ENCODE measurements at regions not wholly inside any gene's neighbourhood (a gene's known extent, or its start where the extent isn't known, plus 50 kb on each side); places are given as distances from the start of the nearest gene placed in this dataset.

DNA sequence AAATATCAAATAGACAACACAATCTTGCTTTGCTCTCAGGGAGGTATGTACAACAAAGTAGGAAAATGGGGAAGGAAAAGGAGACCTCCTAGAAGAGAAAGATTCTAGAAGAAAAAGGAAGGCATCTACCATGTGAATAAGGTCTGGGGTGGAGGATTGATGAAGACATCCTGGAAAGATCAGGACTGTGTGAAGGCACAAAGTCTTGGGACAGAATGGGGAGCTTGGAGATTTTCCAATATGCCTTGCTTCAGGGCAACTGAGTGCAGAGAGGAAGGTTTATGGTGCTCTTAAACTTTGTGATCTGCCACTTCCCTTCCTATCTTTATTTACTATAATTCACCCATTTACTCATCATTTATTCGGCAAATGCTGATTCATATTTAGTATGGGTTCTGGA lies 352.0 kb downstream of the PLPP3 start:
- no peaks in the 10 kb centered on the region for H3K27me3 ChIP-seq (ENCODE audit: control insufficient read depth, insufficient read depth, low read length)
- CTCF ChIA-PET: interaction anchor here (1.0 kb wide), 1 partner anchor 8 kb away, joined by 3 read pairs; no protein-coding TSS in a partner anchor
- TF ChIP-seq, protein P1, sequence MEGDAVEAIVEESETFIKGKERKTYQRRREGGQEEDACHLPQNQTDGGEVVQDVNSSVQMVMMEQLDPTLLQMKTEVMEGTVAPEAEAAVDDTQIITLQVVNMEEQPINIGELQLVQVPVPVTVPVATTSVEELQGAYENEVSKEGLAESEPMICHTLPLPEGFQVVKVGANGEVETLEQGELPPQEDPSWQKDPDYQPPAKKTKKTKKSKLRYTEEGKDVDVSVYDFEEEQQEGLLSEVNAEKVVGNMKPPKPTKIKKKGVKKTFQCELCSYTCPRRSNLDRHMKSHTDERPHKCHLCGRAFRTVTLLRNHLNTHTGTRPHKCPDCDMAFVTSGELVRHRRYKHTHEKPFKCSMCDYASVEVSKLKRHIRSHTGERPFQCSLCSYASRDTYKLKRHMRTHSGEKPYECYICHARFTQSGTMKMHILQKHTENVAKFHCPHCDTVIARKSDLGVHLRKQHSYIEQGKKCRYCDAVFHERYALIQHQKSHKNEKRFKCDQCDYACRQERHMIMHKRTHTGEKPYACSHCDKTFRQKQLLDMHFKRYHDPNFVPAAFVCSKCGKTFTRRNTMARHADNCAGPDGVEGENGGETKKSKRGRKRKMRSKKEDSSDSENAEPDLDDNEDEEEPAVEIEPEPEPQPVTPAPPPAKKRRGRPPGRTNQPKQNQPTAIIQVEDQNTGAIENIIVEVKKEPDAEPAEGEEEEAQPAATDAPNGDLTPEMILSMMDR (IDR thresholded peaks at IDR 0.05; ENCODE audit: low read depth, low read length): no peak
- no peak overlapping the region for H3K27ac ChIP-seq (ENCODE audit: low read depth, low read length)
- no peak overlapping the region for H3K4me3 ChIP-seq (ENCODE audit: low read depth, low read length)
- no peaks in the 10 kb centered on the region for H3K9me3 ChIP-seq (ENCODE audit: control insufficient read depth, insufficient read depth, low read length)
- POLR2A ChIA-PET: interaction anchor here (0.5 kb wide), 1 partner anchor 170 kb away, joined by 7 read pairs; no protein-coding TSS in a partner anchor
- no peak for DNase-seq (ENCODE audit: low read depth, low spot score)

DNA sequence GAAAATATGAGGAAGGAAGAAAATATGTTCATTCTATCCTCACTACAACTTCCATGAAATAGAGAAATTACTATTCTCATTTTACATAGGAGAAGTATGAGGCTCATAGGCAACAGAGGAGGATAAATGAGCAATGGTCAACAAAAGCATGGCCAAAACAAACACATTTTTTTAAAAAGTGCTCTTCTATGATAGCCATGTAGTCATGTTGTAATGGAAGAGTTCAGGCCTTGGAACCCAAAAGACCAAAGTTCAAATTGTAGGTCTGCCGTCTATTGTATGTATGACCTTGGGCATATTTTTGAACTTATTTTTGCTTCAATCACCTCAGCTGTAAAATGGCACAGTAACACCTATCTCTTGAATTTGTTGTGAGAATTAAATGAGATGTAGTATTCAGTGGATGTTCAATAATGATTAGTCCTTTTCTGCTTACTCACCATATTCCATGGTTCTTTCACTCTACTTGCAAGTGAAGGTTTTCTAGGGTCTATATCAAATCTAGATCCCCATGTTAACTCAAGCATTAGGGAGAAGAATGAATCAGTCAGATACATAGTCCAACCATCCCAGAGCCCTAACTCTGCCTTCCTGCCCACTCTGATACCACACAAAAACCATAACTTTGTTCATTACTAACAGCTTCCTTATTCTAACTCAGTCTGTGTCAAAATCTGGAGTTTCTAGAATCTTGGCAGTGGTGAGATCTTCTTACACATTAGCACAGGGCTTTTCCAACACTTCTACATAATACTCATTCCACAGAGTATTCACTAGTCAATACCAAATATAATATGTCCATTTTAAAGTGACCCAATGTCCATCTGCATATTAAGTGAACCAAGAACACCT lies 353.2 kb downstream of the PLPP3 start:
- Histone ChIP-seq H3K27ac (ENCODE audit: low read depth, low read length) (no peak overlapping the region), H3K9me3 (ENCODE audit: control insufficient read depth, insufficient read depth, low read length) (no peaks in the 10 kb centered on the region), H3K27me3 (ENCODE audit: control insufficient read depth, insufficient read depth, low read length) (no peaks in the 10 kb centered on the region), H3K4me3 (ENCODE audit: low read depth, low read length) (no peak overlapping the region)
- DNase-seq (ENCODE audit: low read depth, low spot score): no peak
- TF ChIP-seq, protein P1 (IDR thresholded peaks at IDR 0.05; ENCODE audit: low read depth, low read length): no peak
- ChIA-PET CTCF (no interaction called here), POLR2A (no interaction called here)

DNA sequence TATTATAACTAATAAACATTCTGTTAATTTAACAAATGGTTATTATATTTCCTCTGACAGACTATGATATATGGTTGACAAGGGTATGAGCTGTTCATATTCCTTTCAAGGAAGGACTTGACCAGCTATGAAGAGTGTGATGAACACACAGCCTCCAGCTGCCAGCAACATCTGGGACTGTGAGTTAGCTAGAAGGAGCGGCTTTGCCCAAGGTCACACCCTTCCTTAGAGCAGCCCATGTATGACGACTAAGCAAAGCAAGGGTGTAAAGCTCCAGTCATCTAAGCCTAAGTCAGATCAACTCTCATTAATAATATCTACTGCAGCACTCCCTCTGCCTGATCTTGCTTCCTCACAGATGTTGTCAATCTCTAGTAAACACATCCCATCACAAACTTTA lies 355.4 kb downstream of the PLPP3 start:
- CTCF ChIA-PET: interaction anchor here (0.6 kb wide), 1 partner anchor 355 kb away, joined by 5 read pairs; the partner anchor contains the start of gene PLPP3
- TF ChIP-seq, protein P1 (IDR thresholded peaks at IDR 0.05; ENCODE audit: low read depth, low read length): no peak
- POLR2A ChIA-PET: no interaction called here
- Histone ChIP-seq H3K27ac (ENCODE audit: low read depth, low read length) (no peak overlapping the region), H3K4me3 (ENCODE audit: low read depth, low read length) (no peak overlapping the region), H3K9me3 (ENCODE audit: control insufficient read depth, insufficient read depth, low read length) (no peaks in the 10 kb centered on the region), H3K27me3 (ENCODE audit: control insufficient read depth, insufficient read depth, low read length) (no peaks in the 10 kb centered on the region)
- no peak for DNase-seq (ENCODE audit: low read depth, low spot score)

DNA sequence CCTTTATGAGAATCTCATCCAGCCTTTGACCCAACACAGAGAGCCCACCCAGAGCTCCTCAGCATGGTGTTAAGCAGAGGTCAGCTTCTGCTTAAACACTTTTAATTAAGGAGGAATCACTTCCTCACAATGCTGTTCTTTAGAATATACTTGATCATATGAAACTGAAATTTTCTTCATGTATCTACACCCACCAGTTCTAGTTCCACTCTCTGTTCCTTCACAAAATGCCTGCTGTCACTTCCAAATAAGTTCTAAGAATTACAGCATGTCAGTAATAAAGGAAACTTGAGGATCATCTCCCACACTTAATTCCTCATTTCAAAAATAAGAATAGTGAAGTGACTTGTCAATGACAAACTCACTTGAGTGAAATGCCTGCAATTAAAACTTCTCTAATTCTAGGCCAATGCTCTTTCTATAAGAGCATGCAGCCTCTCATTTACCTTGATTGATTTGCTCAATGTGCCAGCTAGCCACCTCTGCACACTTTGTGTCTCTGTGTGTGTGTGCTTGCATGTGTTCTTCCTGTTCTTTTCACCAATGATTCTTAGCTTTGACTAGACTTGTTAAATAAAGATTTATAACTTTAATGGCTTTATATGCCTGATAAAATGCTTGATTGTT lies 356.3 kb downstream of the PLPP3 start:
- POLR2A ChIA-PET: no interaction called here
- no peaks in the 10 kb centered on the region for H3K27me3 ChIP-seq (ENCODE audit: control insufficient read depth, insufficient read depth, low read length)
- no peaks in the 10 kb centered on the region for H3K9me3 ChIP-seq (ENCODE audit: control insufficient read depth, insufficient read depth, low read length)
- no peak overlapping the region for H3K4me3 ChIP-seq (ENCODE audit: low read depth, low read length)
- no peak overlapping the region for H3K27ac ChIP-seq (ENCODE audit: low read depth, low read length)
- CTCF ChIA-PET: no interaction called here
- TF ChIP-seq, protein P1 (IDR thresholded peaks at IDR 0.05; ENCODE audit: low read depth, low read length): no peak
- no peak for DNase-seq (ENCODE audit: low read depth, low spot score)

DNA sequence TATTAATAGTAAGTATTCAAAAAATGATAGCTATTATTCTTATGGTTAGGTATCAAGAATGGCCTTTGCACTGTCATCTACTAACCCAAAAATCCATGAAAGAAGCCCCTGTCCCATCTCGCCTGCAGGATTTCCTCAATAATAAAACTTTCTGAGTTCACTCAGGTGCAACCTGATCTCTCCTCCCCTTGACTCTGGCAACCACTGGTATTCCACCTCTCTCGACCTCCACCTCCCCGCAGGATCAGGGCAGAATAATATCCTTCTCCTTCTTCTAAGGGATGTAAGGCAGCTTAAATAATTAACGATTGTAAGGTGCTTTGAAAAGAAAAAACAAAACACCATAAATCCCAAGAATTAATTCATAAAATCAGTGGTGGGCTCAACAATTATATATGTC lies 359.3 kb downstream of the PLPP3 start:
- POLR2A ChIA-PET: no interaction called here
- TF ChIP-seq, protein P1 (IDR thresholded peaks at IDR 0.05; ENCODE audit: low read depth, low read length): no peak

More for the DNA sequence above, 359.3 kb downstream of the PLPP3 start:
- H3K27ac ChIP-seq (ENCODE audit: low read depth, low read length): no peak overlapping the region
- H3K9me3 ChIP-seq (ENCODE audit: control insufficient read depth, insufficient read depth, low read length): no peaks in the 10 kb centered on the region
- H3K27me3 ChIP-seq (ENCODE audit: control insufficient read depth, insufficient read depth, low read length): no peaks in the 10 kb centered on the region
- no peak overlapping the region for H3K4me3 ChIP-seq (ENCODE audit: low read depth, low read length)
- no peak for DNase-seq (ENCODE audit: low read depth, low spot score)
- CTCF ChIA-PET: no interaction called here
